OCI-LY1 (cell line): ENCODE measurements at regions not wholly inside any gene's neighbourhood (a gene's known extent, or its start where the extent isn't known, plus 50 kb on each side); places are given as distances from the start of the nearest gene placed in this dataset.

ENCODE experiments used
- H2AFZ ChIP-seq: fragments of 200-600 bp; sonication (generic), shearing (Covaris generic); 2 replicates; pipeline ENCODE4 v1.6.0; 2014; ENCODE audit warnings: antibody characterized with exemption, mild to moderate bottlenecking, low read length
- H3F3A ChIP-seq: fragments of 200-600 bp; sonication (generic), shearing (Covaris generic); 2 replicates; pipeline ENCODE4 v1.6.0; 2014; ENCODE audit warnings: mild to moderate bottlenecking, antibody characterized with exemption, low read length, moderate library complexity; ENCODE audit not compliant: insufficient read depth
- H3K27ac ChIP-seq: fragments of 200-600 bp; sonication (generic); 2 replicates; pipeline ENCODE4 v1.5.1; 2014; ENCODE audit warnings: low read length, mixed run types, mild to moderate bottlenecking, low read depth; ENCODE audit not compliant: poor library complexity, severe bottlenecking
- H3K27me3 ChIP-seq: fragments of 200-600 bp; sonication (generic); 2 replicates; pipeline ENCODE4 v1.6.0; 2014; ENCODE audit warnings: antibody characterized with exemption, mild to moderate bottlenecking, low read length, moderate library complexity; ENCODE audit not compliant: insufficient read depth
- H3K36me3 ChIP-seq: fragments of 200-600 bp; sonication (generic); 2 replicates; pipeline ENCODE4 v1.6.1; 2014; ENCODE audit warnings: mild to moderate bottlenecking, antibody characterized with exemption, low read length, moderate library complexity, mixed read lengths; ENCODE audit not compliant: insufficient read depth
- H3K4me1 ChIP-seq: fragments of 200-600 bp; sonication (generic); 2 replicates; pipeline ENCODE4 v1.5.1; 2014; ENCODE audit warnings: mild to moderate bottlenecking, low read length, moderate library complexity; ENCODE audit not compliant: insufficient read depth, severe bottlenecking
- H3K4me2 ChIP-seq: fragments of 200-600 bp; sonication (generic), shearing (Covaris generic); 2 replicates; pipeline ENCODE4 v1.6.1; 2014; ENCODE audit warnings: low read length
- H3K4me3 ChIP-seq: fragments of 200-600 bp; sonication (generic); 2 replicates; pipeline ENCODE4 v1.5.1; 2014; ENCODE audit warnings: low read length, low read depth, mild to moderate bottlenecking, mixed read lengths; ENCODE audit not compliant: poor library complexity, severe bottlenecking
- H3K79me2 ChIP-seq: fragments of 200-600 bp; shearing (Covaris generic); 2 replicates; pipeline ENCODE4 v1.6.1; 2016; ENCODE audit warnings: mixed run types, low read length, mixed read lengths; ENCODE audit not compliant: insufficient read depth
- H3K9ac ChIP-seq: fragments of 200-600 bp; sonication (generic), shearing (Covaris generic); 2 replicates; pipeline ENCODE4 v1.6.1; 2014; ENCODE audit warnings: mild to moderate bottlenecking, low read length, mixed read lengths
- H3K9me2 ChIP-seq: fragments of 200-600 bp; sonication (generic), shearing (Covaris generic); 2 replicates; pipeline ENCODE4 v1.6.1; 2014; ENCODE audit warnings: low read depth, mild to moderate bottlenecking, low read length, mixed read lengths
- H3K9me3 ChIP-seq: fragments of 200-600 bp; shearing (Covaris generic); 2 replicates; pipeline ENCODE4 v1.6.1; 2014; ENCODE audit warnings: low read length, mixed read lengths
- H4K20me1 ChIP-seq: fragments of 200-600 bp; sonication (generic), shearing (Covaris generic); 2 replicates; pipeline ENCODE4 v1.6.0; 2016; ENCODE audit warnings: mild to moderate bottlenecking, low read length; ENCODE audit not compliant: insufficient read depth
- CTCF ChIP-seq: fragments of 200-600 bp; sonication (generic), shearing (Covaris generic); IDR thresholded peaks from 2 replicates; pipeline ENCODE4 v1.5.1; 2017; ENCODE audit warnings: mild to moderate bottlenecking, antibody characterized with exemption, low read length, moderate library complexity, mixed read lengths
- EZH2 ChIP-seq: fragments of 200-600 bp; sonication (generic), shearing (Covaris generic); IDR thresholded peaks from 2 replicates; pipeline ENCODE4 v1.8.0; 2017; ENCODE audit warnings: borderline replicate concordance, mixed run types, mild to moderate bottlenecking, antibody characterized with exemption, low read length, moderate library complexity, mixed read lengths

DNA sequence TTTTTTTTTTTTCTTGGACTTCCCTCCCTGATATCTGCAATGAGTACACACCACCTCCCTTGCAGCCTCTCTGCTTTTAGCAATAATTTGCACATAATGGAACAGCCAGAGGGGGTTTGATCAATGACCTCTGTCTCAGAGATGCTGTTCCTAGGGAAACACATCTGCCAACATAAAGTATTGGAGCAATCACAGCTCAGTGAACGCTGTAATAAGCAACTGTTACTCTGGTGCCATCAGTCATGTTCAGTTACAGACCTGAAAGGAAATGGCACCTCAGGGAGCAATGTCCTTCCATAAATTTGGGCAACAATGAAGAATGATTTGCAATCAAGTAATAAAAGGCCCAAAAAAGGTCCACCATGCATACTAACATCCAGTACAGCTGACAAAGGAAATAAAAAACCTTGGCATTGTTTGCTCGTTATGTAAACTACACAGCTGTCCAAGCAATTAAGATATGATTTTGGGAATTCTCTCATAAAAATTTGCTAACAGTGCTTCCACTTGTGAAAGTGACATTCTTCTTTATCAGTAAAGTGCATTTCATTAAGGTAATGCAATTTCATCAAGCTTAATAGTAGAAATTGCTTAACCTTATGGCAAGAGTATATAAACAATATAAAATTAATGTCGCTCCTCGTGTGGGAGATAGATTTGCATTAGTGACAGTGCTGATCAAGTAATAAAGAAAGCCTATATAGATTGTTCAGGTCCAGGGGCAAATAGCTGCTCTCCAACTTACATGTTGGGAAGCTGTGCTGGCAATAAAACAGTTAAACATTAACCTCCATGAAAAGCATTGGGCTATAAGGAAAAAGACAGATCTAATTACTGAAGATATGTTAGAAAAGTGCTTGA lies 167.8 kb downstream of the RASEF start:
- TF ChIP-seq CTCF = no peak
- no peak for TF ChIP-seq EZH2
- Histone ChIP-seq H2AFZ (no peak overlapping the region), H3K9ac (no peak overlapping the region), H3K4me2 (no peak overlapping the region), H3K36me3 (no peaks in the 10 kb centered on the region), H3K4me1 (no peaks in the 10 kb centered on the region), H4K20me1 (no peaks in the 10 kb centered on the region), H3K9me3 (no peaks in the 10 kb centered on the region), H3K4me3 (no peak overlapping the region), H3F3A (no peaks in the 10 kb centered on the region), H3K9me2 (no peaks in the 10 kb centered on the region), H3K79me2 (no peaks in the 10 kb centered on the region), H3K27ac (no peak overlapping the region), H3K27me3 (no peaks in the 10 kb centered on the region)

- no peak overlapping the region for H3K4me3 ChIP-seq
- no peaks in the 10 kb centered on the region for H3K4me1 ChIP-seq
- H3K36me3 ChIP-seq = no peaks in the 10 kb centered on the region
- H2AFZ ChIP-seq = no peak overlapping the region
- no peaks in the 10 kb centered on the region for H3K9me3 ChIP-seq
- H3K27ac ChIP-seq = no peak overlapping the region
- no peaks in the 10 kb centered on the region for H4K20me1 ChIP-seq
- TF ChIP-seq EZH2 (no peak), CTCF (no peak)
- H3K9me2 ChIP-seq = no peaks in the 10 kb centered on the region
- no peaks in the 10 kb centered on the region; the same call in 1 of the 2 replicates for H3K27me3 ChIP-seq
- H3K79me2 ChIP-seq = no peaks in the 10 kb centered on the region
- no peaks in the 10 kb centered on the region for H3F3A ChIP-seq
- H3K9ac ChIP-seq = no peak overlapping the region
- no peak overlapping the region for H3K4me2 ChIP-seq
Observed at GRCh38 chr9:82895822-82896110, 167.2 kb downstream of the RASEF start.

GRCh38 chr9:82903503-82903902 lies 159.4 kb downstream of the RASEF start:
- H3K27me3 ChIP-seq = no peaks in the 10 kb centered on the region; the same call in 1 of the 2 replicates
- H3K4me3 ChIP-seq = no peak overlapping the region
- TF ChIP-seq EZH2 = no peak
- peak; percentile 11; the same call in 1 of the 2 replicates for TF ChIP-seq CTCF
- no peaks in the 10 kb centered on the region for H3F3A ChIP-seq
- H3K9ac ChIP-seq = no peak overlapping the region
- no peak overlapping the region for H2AFZ ChIP-seq
- H4K20me1 ChIP-seq = no peaks in the 10 kb centered on the region
- H3K79me2 ChIP-seq = no peaks in the 10 kb centered on the region
- no peaks in the 10 kb centered on the region for H3K36me3 ChIP-seq
- no peak overlapping the region for H3K27ac ChIP-seq
- H3K9me2 ChIP-seq = no peaks in the 10 kb centered on the region
- no peak overlapping the region for H3K4me2 ChIP-seq
- H3K9me3 ChIP-seq = no peaks in the 10 kb centered on the region
- H3K4me1 ChIP-seq = no peaks in the 10 kb centered on the region
